ENCODE measurements at regions not wholly inside any gene's neighbourhood (a gene's known extent, or its start where the extent isn't known, plus 50 kb on each side); places are given as distances from the start of the nearest gene placed in this dataset.

DNA sequence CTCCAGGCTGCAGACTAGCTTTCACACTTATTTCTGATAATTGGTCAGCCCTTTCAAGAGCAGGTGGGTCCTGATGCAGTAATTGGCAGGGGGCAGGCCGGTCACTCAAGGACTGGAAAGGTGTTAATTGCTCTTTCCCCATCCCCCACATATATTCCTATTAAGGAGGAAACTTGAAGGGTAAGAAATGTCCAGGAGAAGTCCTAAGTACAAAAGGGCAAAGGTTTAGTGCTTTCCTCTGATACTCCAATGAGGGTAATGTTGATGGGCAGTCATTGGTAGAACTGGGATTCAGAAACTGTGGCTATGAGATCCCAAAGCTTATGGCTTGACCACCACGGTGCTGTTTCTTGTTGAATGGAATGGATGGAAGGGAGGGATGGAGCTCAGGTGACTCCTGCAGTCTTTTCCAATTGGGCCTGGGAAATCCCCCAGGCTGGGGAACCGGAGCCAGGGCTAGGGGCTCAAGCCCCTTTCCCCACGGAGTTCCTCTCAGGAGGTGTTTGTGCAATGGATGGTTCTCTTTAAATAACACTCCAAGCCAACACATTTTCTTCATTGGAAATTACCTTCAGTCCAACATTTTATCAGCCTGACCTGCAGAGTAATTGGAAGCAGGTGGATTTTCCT, 103.2 kb upstream of the ALDH1B1 start:
- no peaks in the 10 kb centered on the region for H3K79me2 ChIP-seq (ENCODE audit: low read length)
- no peaks in the 10 kb centered on the region for H4K20me1 ChIP-seq (ENCODE audit: insufficient read depth, low read length)
- no peaks in the 10 kb centered on the region for H3F3A ChIP-seq (ENCODE audit: insufficient read depth, low read length)
- no peaks in the 10 kb centered on the region for H3K27me3 ChIP-seq (replicated peaks; ENCODE audit: insufficient read depth, low read length)
- no peak overlapping the region for H3K4me2 ChIP-seq (ENCODE audit: low read depth, low read length)
- no peaks in the 10 kb centered on the region for H3K4me1 ChIP-seq (ENCODE audit: low read length)
- DNase-seq, result no peak
- H3K9me2 ChIP-seq (replicated peaks; ENCODE audit: insufficient read depth, low read length), result no peaks in the 10 kb centered on the region
- H3K9ac ChIP-seq (ENCODE audit: low read length), result no peak overlapping the region
- no peak overlapping the region for H3K27ac ChIP-seq (ENCODE audit: low read length)
- no peaks in the 10 kb centered on the region for H3K9me3 ChIP-seq (replicated peaks; ENCODE audit: insufficient read depth, low read length)
- no peak overlapping the region for H3K4me3 ChIP-seq (ENCODE audit: low read length)
- no peaks in the 10 kb centered on the region for H3K36me3 ChIP-seq (replicated peaks; ENCODE audit: insufficient read depth, low read length)
- H2AFZ ChIP-seq (ENCODE audit: low read length), result no peak overlapping the region
- no peak for TF ChIP-seq EZH2 (optimal IDR thresholded peaks at IDR 0.05; ENCODE audit: low read depth, low read length)
- TF ChIP-seq, protein P1, sequence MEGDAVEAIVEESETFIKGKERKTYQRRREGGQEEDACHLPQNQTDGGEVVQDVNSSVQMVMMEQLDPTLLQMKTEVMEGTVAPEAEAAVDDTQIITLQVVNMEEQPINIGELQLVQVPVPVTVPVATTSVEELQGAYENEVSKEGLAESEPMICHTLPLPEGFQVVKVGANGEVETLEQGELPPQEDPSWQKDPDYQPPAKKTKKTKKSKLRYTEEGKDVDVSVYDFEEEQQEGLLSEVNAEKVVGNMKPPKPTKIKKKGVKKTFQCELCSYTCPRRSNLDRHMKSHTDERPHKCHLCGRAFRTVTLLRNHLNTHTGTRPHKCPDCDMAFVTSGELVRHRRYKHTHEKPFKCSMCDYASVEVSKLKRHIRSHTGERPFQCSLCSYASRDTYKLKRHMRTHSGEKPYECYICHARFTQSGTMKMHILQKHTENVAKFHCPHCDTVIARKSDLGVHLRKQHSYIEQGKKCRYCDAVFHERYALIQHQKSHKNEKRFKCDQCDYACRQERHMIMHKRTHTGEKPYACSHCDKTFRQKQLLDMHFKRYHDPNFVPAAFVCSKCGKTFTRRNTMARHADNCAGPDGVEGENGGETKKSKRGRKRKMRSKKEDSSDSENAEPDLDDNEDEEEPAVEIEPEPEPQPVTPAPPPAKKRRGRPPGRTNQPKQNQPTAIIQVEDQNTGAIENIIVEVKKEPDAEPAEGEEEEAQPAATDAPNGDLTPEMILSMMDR (IDR thresholded peaks at IDR 0.05; ENCODE audit: low read length), result no peak
- no peak for TF ChIP-seq EZH2phosphoT487 (IDR thresholded peaks at IDR 0.05; ENCODE audit: low read length)

GRCh38 chr9:38288502-38288901, 104.0 kb upstream of the ALDH1B1 start:
- Histone ChIP-seq H3K9me2 (replicated peaks; ENCODE audit: insufficient read depth, low read length) (no peaks in the 10 kb centered on the region), H3K27me3 (replicated peaks; ENCODE audit: insufficient read depth, low read length) (no peaks in the 10 kb centered on the region), H3K79me2 (ENCODE audit: low read length) (no peaks in the 10 kb centered on the region), H3K4me2 (ENCODE audit: low read depth, low read length) (no peak overlapping the region), H4K20me1 (ENCODE audit: insufficient read depth, low read length) (no peaks in the 10 kb centered on the region), H3K4me1 (ENCODE audit: low read length) (no peaks in the 10 kb centered on the region), H3K36me3 (replicated peaks; ENCODE audit: insufficient read depth, low read length) (no peaks in the 10 kb centered on the region), H3K9ac (ENCODE audit: low read length) (no peak overlapping the region), H3K9me3 (replicated peaks; ENCODE audit: insufficient read depth, low read length) (no peaks in the 10 kb centered on the region), H2AFZ (ENCODE audit: low read length) (no peak overlapping the region), H3K4me3 (ENCODE audit: low read length) (no peak overlapping the region), H3F3A (ENCODE audit: insufficient read depth, low read length) (no peaks in the 10 kb centered on the region), H3K27ac (ENCODE audit: low read length) (no peak overlapping the region)
- DNase-seq, result no peak
- TF ChIP-seq, protein P1 (IDR thresholded peaks at IDR 0.05; ENCODE audit: low read length), result no peak
- TF ChIP-seq EZH2 (optimal IDR thresholded peaks at IDR 0.05; ENCODE audit: low read depth, low read length) (no peak), EZH2phosphoT487 (IDR thresholded peaks at IDR 0.05; ENCODE audit: low read length) (no peak)

DNA sequence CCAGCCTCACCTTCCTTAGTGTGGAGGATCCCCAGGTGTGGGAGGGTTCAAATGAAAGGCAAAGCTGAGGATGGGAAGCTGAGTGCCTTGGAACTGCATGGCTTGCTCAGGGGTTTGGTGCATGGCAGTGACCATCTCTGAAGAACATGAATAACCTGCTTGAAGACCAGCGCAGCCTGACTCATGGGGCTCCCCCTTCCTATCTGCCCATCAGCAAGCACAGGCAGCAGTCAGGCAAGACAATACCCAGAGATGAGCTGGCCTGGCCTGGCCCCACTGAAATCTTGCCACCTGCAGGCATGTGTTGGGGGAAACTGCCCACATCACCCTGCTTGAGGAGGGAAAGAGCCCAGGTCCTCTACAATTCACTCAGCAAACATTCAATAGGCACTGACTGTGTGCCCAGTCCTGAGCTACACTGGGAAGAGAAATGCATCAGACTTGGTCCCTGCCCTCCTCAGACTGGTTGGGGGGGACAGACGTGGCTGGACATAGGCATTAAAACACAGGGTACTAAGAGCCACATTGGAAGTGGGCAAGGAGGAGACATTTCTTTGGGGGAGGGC, 105.0 kb upstream of the ALDH1B1 start:
- no peaks in the 10 kb centered on the region for H3K36me3 ChIP-seq (replicated peaks; ENCODE audit: insufficient read depth, low read length)
- no peaks in the 10 kb centered on the region for H3K4me1 ChIP-seq (ENCODE audit: low read length)
- no peaks in the 10 kb centered on the region for H3F3A ChIP-seq (ENCODE audit: insufficient read depth, low read length)
- DNase-seq, result no peak
- H3K27me3 ChIP-seq (replicated peaks; ENCODE audit: insufficient read depth, low read length), result no peaks in the 10 kb centered on the region
- H3K9me2 ChIP-seq (replicated peaks; ENCODE audit: insufficient read depth, low read length), result no peaks in the 10 kb centered on the region
- H4K20me1 ChIP-seq (ENCODE audit: insufficient read depth, low read length), result no peaks in the 10 kb centered on the region
- TF ChIP-seq EZH2 (optimal IDR thresholded peaks at IDR 0.05; ENCODE audit: low read depth, low read length) (no peak), EZH2phosphoT487 (IDR thresholded peaks at IDR 0.05; ENCODE audit: low read length) (no peak)
- TF ChIP-seq, protein P1 (IDR thresholded peaks at IDR 0.05; ENCODE audit: low read length), result no peak
- no peaks in the 10 kb centered on the region for H3K79me2 ChIP-seq (ENCODE audit: low read length)
- H2AFZ ChIP-seq (ENCODE audit: low read length), result no peak overlapping the region
- H3K4me2 ChIP-seq (ENCODE audit: low read depth, low read length), result no peak overlapping the region
- H3K27ac ChIP-seq (ENCODE audit: low read length), result no peak overlapping the region
- no peak overlapping the region for H3K4me3 ChIP-seq (ENCODE audit: low read length)
- H3K9ac ChIP-seq (ENCODE audit: low read length), result no peak overlapping the region
- no peaks in the 10 kb centered on the region for H3K9me3 ChIP-seq (replicated peaks; ENCODE audit: insufficient read depth, low read length)

Measured in MM.1S (cell line).